ENCODE measurements at regions not wholly inside any gene's neighbourhood (a gene's known extent, or its start where the extent isn't known, plus 50 kb on each side); places are given as distances from the start of the nearest gene placed in this dataset.

GRCh38 chr17:69779378-69780214 is 295.4 kb upstream of the KCNJ16 start:
- TF ChIP-seq CTCF (IDR thresholded peaks at IDR 0.05) (no peak), POLR2A (IDR thresholded peaks at IDR 0.05) (no peak)
- H3K27ac ChIP-seq, result no peak overlapping the region
- WGBS, 4 donors, result 83 to 91% (median 87%) methylated on average over 8 of the region's 8 CpGs
- H3K9me3 ChIP-seq (replicated peaks in 1 of 3), result no peaks in the 10 kb centered on the region
- H3K27me3 ChIP-seq, result no peaks in the 10 kb centered on the region
- intact Hi-C loops (cut with DNase I), result no loop called here
- no peaks in the 10 kb centered on the region for H3K36me3 ChIP-seq (replicated peaks in 1 of 2)
- H3K4me3 ChIP-seq, result no peak overlapping the region
- no peak for DNase-seq
- peaks cover 4 to 7% of the 10 kb centered on the region in 2 donors for H3K4me1 ChIP-seq (replicated peaks in 1 of 2)

GRCh38 chr17:69783865-69784264 is 291.2 kb upstream of the KCNJ16 start:
- intact Hi-C loops (cut with DNase I), result no loop called here
- no peak overlapping the region for H3K27ac ChIP-seq
- no peak overlapping the region for H3K4me3 ChIP-seq
- H3K4me1 ChIP-seq (replicated peaks in 1 of 2), result no peaks in the 10 kb centered on the region
- no peaks in the 10 kb centered on the region for H3K27me3 ChIP-seq
- TF ChIP-seq CTCF (IDR thresholded peaks at IDR 0.05) (no peak), POLR2A (IDR thresholded peaks at IDR 0.05) (no peak)
- no peak for DNase-seq
- H3K36me3 ChIP-seq (replicated peaks in 1 of 2), result no peaks in the 10 kb centered on the region
- 82 to 91% (median 87%) methylated on average over 3 of the region's 3 CpGs for WGBS, 4 donors
- H3K9me3 ChIP-seq (replicated peaks in 1 of 3), result no peaks in the 10 kb centered on the region

GRCh38 chr17:69788957-69789356 is 286.1 kb upstream of the KCNJ16 start:
- Histone ChIP-seq H3K4me1 (replicated peaks in 1 of 2) (no peaks in the 10 kb centered on the region), H3K36me3 (replicated peaks in 1 of 2) (no peaks in the 10 kb centered on the region), H3K27me3 (no peaks in the 10 kb centered on the region), H3K27ac (no peak overlapping the region), H3K9me3 (replicated peaks in 1 of 3) (no peaks in the 10 kb centered on the region), H3K4me3 (no peak overlapping the region)
- intact Hi-C loops (cut with DNase I), result no loop called here
- WGBS, 4 donors, result 80 to 100% (median 90%) methylated on average over 2 of the region's 2 CpGs
- TF ChIP-seq POLR2A (IDR thresholded peaks at IDR 0.05) (no peak), CTCF (IDR thresholded peaks at IDR 0.05) (no peak)
- DNase-seq, result no peak

- no peaks in the 10 kb centered on the region for H3K27me3 ChIP-seq
- no peaks in the 10 kb centered on the region for H3K4me1 ChIP-seq (replicated peaks in 1 of 2)
- intact Hi-C loops (cut with DNase I), result no loop called here
- TF ChIP-seq POLR2A (IDR thresholded peaks at IDR 0.05) (no peak), CTCF (IDR thresholded peaks at IDR 0.05) (no peak)
- DNase-seq, result no peak
- no peak overlapping the region for H3K27ac ChIP-seq
- H3K4me3 ChIP-seq, result no peak overlapping the region
- H3K9me3 ChIP-seq (replicated peaks in 1 of 3), result no peaks in the 10 kb centered on the region
- WGBS, 4 donors, result 52 to 84% (median 60%) methylated on average over 1 of the region's 1 CpG
- no peaks in the 10 kb centered on the region for H3K36me3 ChIP-seq (replicated peaks in 1 of 2)
These were observed 278.9 kb upstream of the KCNJ16 start for GRCh38 chr17:69796078-69796477.

Data from adrenal gland (tissue), 9 donors.